Astrocyte (in vitro differentiated cells and primary cell): ENCODE measurements at regions not wholly inside any gene's neighbourhood (a gene's known extent, or its start where the extent isn't known, plus 50 kb on each side); places are given as distances from the start of the nearest gene placed in this dataset.

Experiments
- DNase-seq: peaks from one replicate; pipeline ENCODE4 v3.0.0-alpha.2; 2010; ENCODE audit warnings: low read depth
- FAIRE-seq: peaks from 2 replicates; lab custom pipeline; 2011; peaks lifted over from hg19 to GRCh38; lab: Jason Lieb, UNC
- H2AFZ ChIP-seq: 2 replicates; pipeline ENCODE4 v1.6.0; 2012; ENCODE audit warnings: low read depth, low read length, inconsistent platforms
- H3K27ac ChIP-seq: 2 replicates; pipeline ENCODE4 v1.5.1; 2011; ENCODE audit warnings: low read depth, low read length, inconsistent platforms
- H3K27me3 ChIP-seq: 2 replicates; pipeline ENCODE4 v1.6.0; 2011; ENCODE audit warnings: low read length, inconsistent platforms; ENCODE audit not compliant: insufficient read depth
- H3K36me3 ChIP-seq: 2 replicates; pipeline ENCODE4 v1.5.1; 2011; ENCODE audit warnings: low read length, inconsistent platforms; ENCODE audit not compliant: insufficient read depth
- H3K4me1 ChIP-seq: 2 replicates; pipeline ENCODE4 v1.5.1; 2011; ENCODE audit warnings: low read length, inconsistent platforms; ENCODE audit not compliant: insufficient read depth
- H3K4me2 ChIP-seq: 2 replicates; pipeline ENCODE4 v1.6.0; 2012; ENCODE audit warnings: low read length, inconsistent platforms
- H3K4me3 ChIP-seq: 2 replicates; pipeline ENCODE4 v1.5.1; 2011; ENCODE audit warnings: low read depth, mild to moderate bottlenecking, low read length, inconsistent platforms; ENCODE audit not compliant: insufficient read depth
- H3K79me2 ChIP-seq: 2 replicates; pipeline ENCODE4 v1.6.0; 2012; ENCODE audit warnings: mild to moderate bottlenecking, low read length, inconsistent platforms; ENCODE audit not compliant: insufficient read depth
- H3K9ac ChIP-seq: 2 replicates; pipeline ENCODE4 v1.6.0; 2012; ENCODE audit warnings: mild to moderate bottlenecking, low read length, inconsistent platforms
- H3K9me3 ChIP-seq: 2 replicates; pipeline ENCODE4 v1.5.1; 2012; ENCODE audit warnings: low read depth, mild to moderate bottlenecking, low read length, inconsistent platforms; ENCODE audit not compliant: insufficient read depth
- H4K20me1 ChIP-seq: 2 replicates; pipeline ENCODE4 v1.6.0; 2012; ENCODE audit warnings: low read length, inconsistent platforms; ENCODE audit not compliant: insufficient read depth
- H3K27ac Mint-ChIP-seq: one replicate; pipeline ENCODE4 v1.8.0; 2021; ENCODE audit warnings: mild to moderate bottlenecking, mixed read lengths; ENCODE audit not compliant: unreplicated experiment
- H3K27me3 Mint-ChIP-seq: one replicate; pipeline ENCODE4 v1.8.0; 2021; ENCODE audit warnings: low read depth, mixed read lengths; ENCODE audit not compliant: unreplicated experiment
- H3K36me3 Mint-ChIP-seq: one replicate; pipeline ENCODE4 v1.8.0; 2021; ENCODE audit warnings: low read depth, mixed read lengths; ENCODE audit not compliant: unreplicated experiment
- H3K4me1 Mint-ChIP-seq: one replicate; pipeline ENCODE4 v1.8.0; 2021; ENCODE audit warnings: low read depth, mixed read lengths; ENCODE audit not compliant: unreplicated experiment
- H3K4me3 Mint-ChIP-seq: one replicate; pipeline ENCODE4 v1.8.0; 2021; ENCODE audit warnings: mild to moderate bottlenecking, moderate library complexity, mixed read lengths; ENCODE audit not compliant: unreplicated experiment
- H3K9me3 Mint-ChIP-seq: one replicate; pipeline ENCODE4 v1.8.0; 2021; ENCODE audit warnings: mild to moderate bottlenecking, mixed read lengths; ENCODE audit not compliant: unreplicated experiment
- CTCF ChIP-seq: IDR thresholded peaks from 2 replicates; pipeline ENCODE4 v1.5.1; 2011; ENCODE audit warnings: low read depth, mild to moderate bottlenecking, inconsistent platforms, low read length, moderate library complexity; ENCODE audit not compliant: insufficient read depth
- EZH2 ChIP-seq: IDR thresholded peaks from 2 replicates; pipeline ENCODE4 v1.6.1; 2012; ENCODE audit warnings: mild to moderate bottlenecking, low read length, inconsistent platforms; ENCODE audit not compliant: insufficient read depth

GRCh38 chr3:90087703-90088102, 980.3 kb downstream of the EPHA3 start:
- H3K4me3 Mint-ChIP-seq: no peak overlapping the region
- DNase-seq: no peak
- no peaks in the 10 kb centered on the region for H4K20me1 ChIP-seq
- no peaks in the 10 kb centered on the region for H3K36me3 Mint-ChIP-seq
- FAIRE-seq: no peak
- H3K4me3 ChIP-seq: no peak overlapping the region
- H3K4me1 ChIP-seq: peaks cover 2% of the 10 kb centered on the region
- TF ChIP-seq CTCF (no peak), EZH2 (no peak)
- peaks cover 5% of the 10 kb centered on the region for H3K4me1 Mint-ChIP-seq
- no peaks in the 10 kb centered on the region for H3K9me3 Mint-ChIP-seq
- H3K27me3 Mint-ChIP-seq: no peaks in the 10 kb centered on the region
- no peak overlapping the region for H3K4me2 ChIP-seq
- H3K36me3 ChIP-seq: no peaks in the 10 kb centered on the region
- H3K27me3 ChIP-seq: no peaks in the 10 kb centered on the region
- H3K27ac Mint-ChIP-seq: no peak overlapping the region
- H3K9me3 ChIP-seq: no peaks in the 10 kb centered on the region
- no peak overlapping the region for H2AFZ ChIP-seq
- H3K9ac ChIP-seq: no peak overlapping the region
- no peak overlapping the region for H3K27ac ChIP-seq
- no peaks in the 10 kb centered on the region for H3K79me2 ChIP-seq

GRCh38 chr3:90091549-90091948, 984.1 kb downstream of the EPHA3 start:
- Mint-ChIP-seq H3K4me3 (no peak overlapping the region), H3K27me3 (no peaks in the 10 kb centered on the region), H3K9me3 (no peaks in the 10 kb centered on the region), H3K27ac (no peak overlapping the region), H3K4me1 (peaks cover 5% of the 10 kb centered on the region), H3K36me3 (no peaks in the 10 kb centered on the region)
- H3K27me3 ChIP-seq: no peaks in the 10 kb centered on the region
- H3K4me1 ChIP-seq: peaks cover 2% of the 10 kb centered on the region
- TF ChIP-seq EZH2: no peak
- TF ChIP-seq CTCF: peak; percentile 48
- H4K20me1 ChIP-seq: no peaks in the 10 kb centered on the region
- FAIRE-seq: no peak
- H3K9ac ChIP-seq: no peak overlapping the region
- H3K79me2 ChIP-seq: no peaks in the 10 kb centered on the region
- no peak overlapping the region for H3K4me3 ChIP-seq
- DNase-seq: peak; percentile 22
- no peaks in the 10 kb centered on the region for H3K36me3 ChIP-seq
- peak overlapping the region; percentile 60 for H3K4me2 ChIP-seq
- no peak overlapping the region for H3K27ac ChIP-seq
- peak overlapping the region; percentile 53 for H2AFZ ChIP-seq
- H3K9me3 ChIP-seq: no peaks in the 10 kb centered on the region

- Mint-ChIP-seq H3K9me3 (no peaks in the 10 kb centered on the region), H3K36me3 (no peaks in the 10 kb centered on the region), H3K4me1 (peaks cover 5% of the 10 kb centered on the region), H3K27me3 (no peaks in the 10 kb centered on the region), H3K4me3 (no peak overlapping the region), H3K27ac (no peak overlapping the region)
- DNase-seq (peak; percentile 4), FAIRE-seq (peak; percentile 20)
- Histone ChIP-seq H3K9me3 (no peaks in the 10 kb centered on the region), H4K20me1 (no peaks in the 10 kb centered on the region), H3K79me2 (no peaks in the 10 kb centered on the region), H3K4me2 (no peak overlapping the region), H3K4me1 (peaks cover 2% of the 10 kb centered on the region), H3K36me3 (no peaks in the 10 kb centered on the region), H3K9ac (no peak overlapping the region), H2AFZ (no peak overlapping the region), H3K27ac (no peak overlapping the region), H3K4me3 (no peak overlapping the region), H3K27me3 (no peaks in the 10 kb centered on the region)
- TF ChIP-seq CTCF (peak; percentile 59), EZH2 (no peak)
Observed at GRCh38 chr3:90092994-90093393, 985.6 kb downstream of the EPHA3 start.
